SH-SY5Y (cell line): ENCODE measurements at regions not wholly inside any gene's neighbourhood (a gene's known extent, or its start where the extent isn't known, plus 50 kb on each side); places are given as distances from the start of the nearest gene placed in this dataset.

Experiments
- GATA2 ChIP-seq: IDR thresholded peaks from 2 replicates; pipeline ENCODE4 v1.6.1; 2011; ENCODE audit warnings: mild to moderate bottlenecking, low read depth, low read length
- GATA3 ChIP-seq: IDR thresholded peaks from 2 replicates; pipeline ENCODE4 v1.6.1; 2011; ENCODE audit warnings: low read depth, mild to moderate bottlenecking, low read length, moderate library complexity

DNA sequence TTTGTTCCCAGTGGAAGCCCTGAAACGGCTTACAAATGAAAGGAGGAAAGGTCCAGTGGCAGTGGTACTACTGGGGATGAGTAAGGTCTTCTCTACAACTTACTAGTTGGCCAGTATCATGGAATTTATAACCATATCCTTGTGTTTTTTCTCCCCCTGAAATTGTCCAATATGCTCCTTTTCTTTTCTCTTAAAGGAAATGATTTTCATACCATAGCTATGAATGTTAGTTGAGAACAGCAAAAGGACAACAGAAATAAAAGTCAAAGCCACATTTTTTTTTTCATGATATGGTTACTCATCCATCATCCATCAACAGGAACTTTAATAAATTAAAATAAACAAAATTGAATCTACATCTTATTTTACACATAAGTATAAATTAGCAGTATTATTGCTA, 450.4 kb downstream of the MFSD1 start:
- TF ChIP-seq GATA2 (no peak), GATA3 (no peak)
